NCI-H82 (cell line): ENCODE measurements at regions not wholly inside any gene's neighbourhood (a gene's known extent, or its start where the extent isn't known, plus 50 kb on each side); places are given as distances from the start of the nearest gene placed in this dataset.
"Not testable (repeated sequence)": the region's sequence is repeated elsewhere in the genome, so short reads cannot be mapped to it uniquely, and the experiment has no call there.

Experiments used
- DNase-seq: peaks from one replicate; lab custom pipeline; 2025; lab: John Stamatoyannopoulos, UW

DNA sequence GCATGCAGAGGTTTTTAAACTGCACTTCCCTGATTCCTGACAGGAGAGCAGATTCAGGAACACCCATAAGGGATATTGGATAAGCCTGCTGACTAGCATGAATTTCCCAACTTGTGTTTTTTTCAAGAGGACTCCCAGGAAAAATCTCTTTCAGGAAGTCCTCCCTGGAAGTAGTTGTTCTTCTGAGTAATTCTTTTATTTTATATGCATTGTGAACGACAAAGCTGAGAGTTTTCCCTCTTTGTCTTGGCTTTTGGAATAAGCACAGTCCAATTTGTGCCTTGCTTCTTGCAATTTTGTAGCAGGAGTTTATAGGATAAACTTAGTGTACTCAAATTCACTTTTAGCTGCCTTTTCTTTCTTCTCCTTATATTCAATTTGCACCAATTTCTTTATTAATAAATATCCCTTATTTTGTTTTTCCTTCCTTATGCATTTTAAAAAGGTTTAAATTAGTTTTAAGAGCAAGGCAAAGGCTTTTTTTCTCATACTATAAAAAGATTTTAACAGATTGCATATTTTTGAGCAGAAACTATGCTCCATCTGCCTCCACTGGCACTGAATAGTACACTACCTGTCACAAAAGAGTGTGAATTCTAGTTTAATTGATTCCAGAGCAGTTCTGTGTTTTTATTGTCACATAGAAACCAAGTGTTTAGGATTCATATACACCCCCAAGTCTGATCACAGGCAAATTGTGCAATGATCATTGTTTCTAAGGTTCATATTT lies 543.3 kb upstream of the SPRY2 start:
- DNase-seq = no peak

DNA sequence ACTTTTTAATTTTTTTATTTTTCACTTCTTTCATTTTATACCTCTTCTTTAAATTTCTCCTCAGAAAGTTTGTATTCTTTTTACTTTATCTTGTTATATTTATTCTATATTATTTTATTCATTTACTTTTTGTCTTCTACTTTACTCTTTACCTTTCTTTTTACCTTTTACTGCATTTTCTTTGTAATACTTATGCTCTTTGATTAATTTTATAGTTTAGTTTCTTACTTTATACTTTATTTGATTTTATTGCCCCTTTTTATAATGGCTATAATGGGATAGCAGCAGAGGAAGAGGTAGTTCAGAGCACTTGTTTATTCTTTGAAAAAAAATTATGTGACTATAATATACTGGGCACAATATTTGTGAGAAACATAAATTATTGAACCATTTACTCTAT lies 542.6 kb upstream of the SPRY2 start:
- DNase-seq = no peak

DNA sequence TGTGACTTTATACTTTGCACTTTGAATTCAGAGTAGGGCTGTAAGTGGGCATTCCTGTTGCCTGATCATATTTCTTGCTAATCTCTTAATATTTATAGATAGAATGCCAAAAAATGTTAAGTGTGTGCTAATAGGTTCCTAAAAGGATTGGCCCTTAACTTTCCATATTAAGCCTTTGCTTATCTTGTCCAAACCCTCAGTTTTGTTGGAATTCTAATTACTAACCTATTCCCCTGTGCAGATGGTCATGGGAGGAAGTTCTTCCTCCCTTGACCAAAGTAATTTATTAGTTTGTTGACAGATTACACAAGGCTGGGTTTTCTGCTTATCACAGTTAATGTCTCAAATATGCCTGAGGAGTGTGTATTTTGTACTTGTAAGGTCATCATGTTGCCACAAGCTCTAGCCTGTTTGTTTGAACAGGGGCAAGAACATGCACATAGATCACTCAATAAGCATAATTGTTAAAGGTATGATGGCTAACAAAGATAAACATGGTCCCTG lies 541.1 kb upstream of the SPRY2 start:
- DNase-seq = no peak

DNA sequence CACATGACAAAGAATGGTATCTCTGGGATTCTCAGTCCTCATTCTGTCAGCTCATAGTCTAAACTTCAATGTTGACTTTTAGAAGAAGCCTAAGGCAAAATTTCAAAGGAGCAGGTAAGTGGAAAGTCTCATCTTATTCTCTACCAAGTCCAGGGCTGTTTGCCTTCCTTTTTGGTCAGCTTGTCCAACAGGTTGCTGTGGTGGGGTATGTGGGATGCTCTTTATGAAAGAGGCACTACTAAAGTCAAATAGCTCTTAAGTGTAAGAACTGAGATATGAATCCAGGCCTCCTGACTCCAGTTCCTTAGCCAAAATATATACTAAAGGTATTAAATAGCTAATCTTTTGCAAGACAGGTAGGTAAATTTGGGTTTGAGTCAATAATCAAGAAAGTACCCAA lies 540.6 kb upstream of the SPRY2 start:
- no peak for DNase-seq

DNA sequence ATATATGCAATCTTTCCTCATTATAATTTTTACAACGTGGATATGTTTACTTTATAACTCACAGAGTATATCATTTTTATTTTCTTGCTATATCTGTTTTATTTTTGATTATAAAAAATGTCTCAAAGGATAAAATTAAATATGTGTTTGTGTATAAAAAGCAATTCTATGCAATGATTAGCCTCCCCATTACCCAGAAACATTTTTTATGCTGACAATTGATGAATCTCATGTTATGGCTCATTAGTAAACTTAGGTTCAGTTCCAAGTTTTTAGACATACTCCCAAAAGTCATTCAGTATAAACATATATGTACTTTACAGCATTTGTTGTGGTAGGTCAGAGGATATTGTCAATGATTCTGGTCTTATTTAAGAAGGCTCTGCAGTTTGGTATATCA lies 540.1 kb upstream of the SPRY2 start:
- DNase-seq = no peak

DNA sequence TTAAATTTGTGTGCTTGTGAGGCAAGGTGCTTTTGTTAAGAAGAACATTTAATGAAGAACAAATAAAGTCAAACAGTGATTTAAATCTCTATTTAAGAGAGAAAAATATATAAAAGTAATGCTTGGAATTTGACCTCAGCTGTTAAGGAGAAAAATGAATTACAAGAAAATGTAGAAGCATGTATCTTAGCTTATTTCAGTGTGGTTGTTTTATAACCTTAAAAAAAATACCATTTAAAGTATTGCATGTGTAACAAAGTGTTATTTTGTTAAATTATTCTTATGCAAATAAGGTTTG lies 537.0 kb upstream of the SPRY2 start:
- no peak for DNase-seq

DNA sequence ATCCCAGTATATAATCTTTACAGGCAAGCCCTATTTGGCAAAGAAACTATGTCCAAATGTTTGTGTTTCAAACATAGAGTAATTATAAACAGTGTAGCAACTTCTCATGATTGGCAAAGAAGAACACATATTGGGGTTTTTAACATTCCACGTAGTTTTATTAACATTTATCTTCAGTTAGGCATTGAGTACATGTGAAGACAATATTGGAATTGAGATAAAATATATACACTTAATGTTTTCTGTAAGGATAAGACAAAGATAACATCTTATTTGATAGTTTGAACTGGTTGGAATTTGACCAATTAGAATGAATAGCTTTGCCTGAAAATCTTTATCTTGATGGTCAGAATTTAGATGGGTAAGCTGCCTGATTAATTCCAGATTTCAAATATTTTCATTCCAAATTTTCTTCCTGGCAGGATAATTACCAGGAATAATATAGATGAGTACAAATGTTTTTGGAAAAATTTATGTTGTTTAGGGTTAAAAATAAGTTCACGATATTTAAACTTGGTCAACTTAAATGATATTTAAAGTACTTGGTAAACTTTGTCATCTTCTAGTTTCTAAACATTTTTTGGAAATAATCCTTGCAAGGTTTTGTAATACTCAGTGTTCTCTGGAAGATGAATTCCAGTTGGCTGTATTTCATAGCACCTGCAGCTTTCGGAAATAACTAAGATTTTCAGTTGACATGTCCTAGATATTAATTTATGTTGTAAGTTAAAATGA lies 536.5 kb upstream of the SPRY2 start:
- DNase-seq = no peak

DNA sequence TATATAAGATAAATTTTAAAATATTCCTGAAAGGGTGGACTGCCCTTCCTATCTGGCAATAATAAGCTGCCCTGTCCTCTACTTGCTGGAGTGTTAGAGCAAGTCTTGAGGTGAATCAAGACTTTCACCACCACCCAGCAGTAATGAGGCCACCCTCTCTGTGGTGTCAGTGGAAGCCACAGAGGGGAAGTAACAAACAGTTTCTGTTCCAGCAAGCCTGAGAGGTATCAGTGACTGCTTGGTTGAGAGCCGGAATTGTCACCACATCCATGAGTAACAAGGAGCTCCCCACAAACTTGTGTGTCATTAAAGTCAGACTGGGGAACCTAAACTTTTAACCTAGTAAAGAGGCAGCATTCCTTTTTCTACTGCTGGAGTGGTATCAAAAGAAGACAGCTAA lies 532.7 kb upstream of the SPRY2 start:
- DNase-seq = no peak

DNA sequence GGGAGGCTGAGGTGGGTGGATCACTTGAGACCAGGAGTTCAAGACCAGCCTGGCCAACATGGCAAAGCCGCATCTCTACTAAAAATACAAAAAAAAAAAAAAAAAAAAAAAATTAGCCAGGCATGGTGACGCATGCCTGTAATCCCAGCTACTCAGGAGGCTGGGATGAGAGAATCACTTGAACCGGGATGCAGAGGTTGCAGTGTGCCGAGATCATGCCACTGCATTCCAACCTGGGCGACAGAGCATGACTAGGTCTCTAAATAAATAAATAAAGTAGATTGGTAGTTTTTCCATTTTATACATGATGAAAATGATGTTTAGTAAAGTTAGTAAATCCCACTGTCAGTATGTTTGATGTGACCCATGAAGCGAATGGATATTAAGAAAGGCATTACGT lies 531.0 kb upstream of the SPRY2 start:
- not testable (repeated sequence) for DNase-seq

DNA sequence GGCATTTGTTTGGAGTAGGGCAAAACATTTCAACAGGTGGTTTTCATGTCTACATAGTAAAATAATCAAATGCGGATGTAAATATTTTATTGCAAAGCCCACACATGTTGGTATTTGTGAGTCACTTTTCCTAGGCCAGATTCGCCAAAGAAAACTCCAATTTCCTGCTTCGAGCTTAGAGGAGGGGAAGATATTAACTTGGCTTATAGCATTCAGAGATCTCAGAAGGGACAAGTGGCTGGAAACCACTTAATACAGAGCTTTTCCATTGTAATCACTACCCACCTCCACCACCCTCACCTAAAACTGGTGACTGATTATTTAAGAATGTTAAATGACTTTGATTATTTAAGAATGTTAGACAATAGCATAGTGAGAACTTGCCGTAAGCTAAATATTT lies 530.6 kb upstream of the SPRY2 start:
- no peak for DNase-seq

DNA sequence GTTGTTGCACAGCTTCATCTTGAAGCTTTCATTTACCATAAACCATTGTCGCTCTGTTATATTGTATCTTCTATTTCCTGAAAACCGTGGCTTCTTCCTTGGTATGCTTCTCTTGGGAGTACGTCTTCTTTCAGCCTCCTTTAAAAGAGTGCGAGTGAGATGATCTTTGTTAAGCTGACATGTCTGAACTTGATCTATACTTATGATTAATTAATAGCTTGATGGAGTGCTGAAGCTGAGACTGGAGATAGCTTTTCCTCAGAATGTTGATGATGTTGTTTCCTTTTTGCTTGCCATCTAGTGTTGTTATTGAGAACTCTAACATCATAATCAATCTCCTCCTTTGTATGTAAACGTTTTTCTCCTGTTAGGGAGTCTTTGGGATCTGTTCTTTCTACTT lies 529.3 kb upstream of the SPRY2 start:
- DNase-seq = no peak

DNA sequence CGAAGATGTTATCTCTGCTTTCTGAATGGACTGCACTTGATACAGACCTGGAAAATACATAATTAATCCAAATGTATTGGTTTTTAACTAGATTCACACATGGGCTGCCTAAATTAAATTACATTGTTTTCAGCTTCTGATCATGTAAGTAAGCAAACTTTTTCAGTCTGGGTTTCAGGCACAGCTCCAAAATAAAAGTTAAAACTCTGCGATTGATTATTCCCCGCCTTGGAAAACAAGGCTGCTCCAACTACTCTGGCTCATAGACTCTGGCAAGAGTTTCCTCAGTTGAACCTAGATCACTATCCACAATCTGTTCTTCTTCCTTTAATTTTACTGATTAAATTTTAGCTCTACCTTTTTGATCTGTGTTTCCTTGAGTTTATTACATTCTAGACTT lies 526.0 kb upstream of the SPRY2 start:
- DNase-seq = no peak

DNA sequence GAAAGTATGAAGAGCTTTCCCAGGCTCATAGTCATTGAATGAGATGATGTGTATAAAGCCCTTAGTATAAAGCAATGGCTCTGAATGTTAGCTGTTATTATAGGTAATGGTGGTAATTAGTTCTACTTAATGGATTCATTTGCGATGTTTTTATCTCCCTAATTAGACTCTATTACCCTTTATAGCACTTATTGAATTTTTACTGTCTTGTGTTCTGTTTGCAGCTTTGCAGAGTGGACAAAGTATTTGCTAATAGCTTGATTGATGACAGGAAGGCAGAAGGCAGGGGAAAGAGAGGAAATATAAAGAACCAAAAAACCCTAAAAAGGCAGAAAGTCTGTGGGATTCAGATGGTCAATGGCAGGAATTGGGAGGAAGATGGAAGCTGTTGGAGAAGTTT lies 524.4 kb upstream of the SPRY2 start:
- no peak for DNase-seq

DNA sequence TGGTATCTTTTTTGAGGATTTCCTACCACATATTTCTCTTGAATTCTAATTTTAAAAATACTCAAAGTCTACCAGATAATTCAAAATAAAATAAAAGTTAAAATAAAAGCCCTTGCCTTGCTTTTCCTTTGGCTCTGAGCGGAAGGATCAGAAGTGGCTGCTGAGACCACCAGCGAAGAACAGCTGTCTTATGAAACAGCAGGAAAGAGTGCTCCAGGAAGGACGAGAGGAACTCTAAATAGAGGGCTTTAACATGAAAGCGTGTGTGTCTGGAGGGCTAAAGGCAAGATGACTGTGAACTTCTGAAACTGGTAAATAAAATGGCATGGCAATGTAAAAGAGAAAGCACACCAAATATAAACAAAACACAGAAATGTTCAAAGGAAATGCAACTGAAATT lies 521.5 kb upstream of the SPRY2 start:
- DNase-seq = no peak

DNA sequence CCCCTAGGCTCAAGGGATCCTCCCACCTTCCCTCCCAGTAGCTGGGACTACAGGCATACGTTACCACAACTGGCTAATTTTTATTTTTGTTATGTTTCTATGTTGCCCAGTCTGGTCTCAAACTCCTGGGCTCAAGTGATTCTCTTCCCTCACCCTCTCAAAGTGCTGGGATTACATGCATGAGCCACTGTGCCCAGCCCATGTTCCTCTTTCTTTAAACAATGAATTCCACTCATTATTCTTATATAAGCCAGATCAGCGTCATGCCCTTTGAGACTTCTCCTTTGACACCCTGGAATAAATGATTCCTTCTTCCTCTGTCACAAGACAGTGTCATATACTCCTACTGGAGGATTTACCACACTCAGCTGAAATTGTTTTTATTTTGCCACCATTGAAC lies 519.9 kb upstream of the SPRY2 start:
- DNase-seq = no peak

DNA sequence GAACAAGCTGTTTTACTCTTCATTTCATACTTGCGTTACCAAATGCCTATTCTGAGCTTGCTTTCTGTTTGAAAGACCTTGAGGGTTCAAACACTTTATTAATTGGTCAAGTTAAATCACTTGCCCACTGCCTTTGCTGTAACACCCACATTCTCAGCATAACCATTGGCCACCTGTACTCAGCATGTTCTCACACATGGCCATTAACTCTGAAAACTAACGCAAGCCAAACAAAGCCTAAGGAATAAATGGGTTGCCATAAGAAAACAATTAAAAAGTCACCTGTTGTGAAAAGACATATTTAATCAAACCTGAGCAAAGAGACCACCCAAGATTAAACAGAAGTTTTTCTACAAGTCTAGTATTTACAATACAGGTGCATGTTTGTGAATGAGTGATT lies 517.2 kb upstream of the SPRY2 start:
- no peak for DNase-seq

DNA sequence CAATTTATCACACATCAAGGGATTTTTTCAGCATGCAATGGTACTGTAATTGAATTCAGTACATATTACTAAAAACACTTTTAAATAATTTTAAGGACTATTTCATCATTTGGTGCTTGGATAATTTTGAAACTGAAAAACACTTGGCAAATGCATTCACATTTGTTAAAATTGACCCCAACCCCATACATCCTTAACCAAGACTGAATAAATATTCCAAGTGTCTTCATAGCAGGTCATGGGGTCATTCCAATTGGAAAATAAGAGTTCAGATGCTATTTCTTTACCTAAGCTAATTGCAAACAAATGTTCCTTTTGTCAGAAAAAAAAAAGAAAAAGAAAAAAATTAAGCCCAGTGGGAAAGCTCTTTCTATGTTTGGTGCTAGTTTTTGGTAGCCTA lies 516.4 kb upstream of the SPRY2 start:
- DNase-seq = no peak

DNA sequence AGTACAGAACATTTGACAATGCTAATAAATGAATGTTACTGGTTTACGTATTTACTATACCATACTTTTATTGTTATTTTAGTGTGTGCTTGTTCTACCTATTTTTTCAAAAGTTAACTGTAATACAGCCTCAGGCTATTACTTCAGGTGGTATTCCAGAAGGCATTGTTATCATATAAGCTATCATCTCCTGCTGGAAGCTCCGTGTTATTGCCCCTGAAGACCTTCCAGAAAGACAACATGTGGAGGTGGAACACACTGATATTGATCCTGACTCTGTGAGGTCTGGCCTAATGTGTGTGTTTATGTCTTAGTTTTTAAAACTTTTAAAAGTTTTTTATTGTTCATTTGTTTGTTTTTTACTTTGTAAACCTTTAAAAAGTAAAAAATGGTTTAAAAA lies 509.8 kb upstream of the SPRY2 start:
- peak; percentile 19 for DNase-seq

DNA sequence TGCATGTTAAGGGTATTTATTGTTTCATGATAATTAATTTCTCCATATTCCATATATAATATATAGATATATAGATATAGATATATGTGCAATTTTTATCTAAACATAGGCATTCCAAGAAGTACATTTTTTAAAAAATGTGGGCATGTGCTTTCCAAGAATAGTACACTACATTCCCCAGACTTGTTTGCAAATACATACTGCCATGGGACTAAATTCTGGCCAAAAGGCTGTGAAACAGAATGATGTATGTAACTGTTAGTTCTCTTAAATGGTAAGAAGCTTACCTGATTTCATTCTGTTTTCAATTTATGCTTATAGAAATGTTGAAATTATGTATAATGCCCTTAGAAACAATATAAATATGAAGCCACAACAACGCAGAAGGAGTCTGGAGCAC lies 503.2 kb upstream of the SPRY2 start:
- DNase-seq = no peak

DNA sequence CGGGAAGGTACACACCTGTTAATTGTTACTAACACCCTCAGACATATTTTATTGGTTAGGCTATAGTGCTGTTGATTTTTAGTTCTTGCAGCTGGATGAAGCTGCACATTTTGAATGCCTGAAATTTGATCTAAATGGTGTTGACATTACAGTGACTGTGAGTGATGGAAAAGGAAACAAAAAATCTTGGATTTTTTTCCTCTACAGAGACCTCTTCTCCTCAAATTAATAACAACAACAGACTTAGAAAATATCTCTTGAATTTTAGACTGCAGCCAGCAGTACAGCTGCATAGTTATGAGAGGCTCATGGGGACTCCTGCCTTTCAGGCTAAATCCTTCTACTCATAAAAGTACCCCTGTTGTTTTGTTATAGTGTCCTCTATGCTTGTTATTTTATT lies 500.5 kb upstream of the SPRY2 start:
- no peak for DNase-seq

DNA sequence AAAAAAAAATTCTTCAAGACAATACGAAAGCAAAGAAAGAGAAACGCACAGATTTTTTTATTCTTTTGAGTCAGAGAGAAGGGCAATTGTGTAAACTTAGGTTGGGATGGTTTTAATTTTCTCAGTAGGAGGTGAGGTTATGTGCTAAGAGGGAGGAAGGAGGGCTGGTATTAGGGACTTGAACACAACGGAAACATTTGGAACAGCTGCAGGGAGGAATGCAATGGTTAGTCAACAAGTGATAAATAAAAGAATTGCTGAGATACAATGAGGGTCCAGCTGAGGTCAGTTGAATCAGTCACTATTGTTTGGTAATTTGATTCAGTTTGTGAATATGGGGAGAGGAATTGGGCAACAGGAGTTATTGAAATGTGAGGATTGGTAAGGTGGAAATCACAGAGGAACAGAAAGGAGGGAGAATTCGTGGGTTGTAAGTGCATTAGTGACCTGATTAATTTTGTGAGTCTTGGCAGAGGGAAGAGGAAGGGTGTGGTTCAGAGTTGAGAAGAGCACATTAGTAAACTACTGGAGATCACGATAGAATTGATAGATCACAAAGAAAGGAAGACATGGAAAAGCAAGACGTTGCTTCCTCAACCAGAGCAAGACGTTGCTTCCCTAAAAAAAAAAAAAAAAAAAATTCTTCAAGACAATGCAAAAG lies 499.5 kb upstream of the SPRY2 start:
- DNase-seq = no peak

DNA sequence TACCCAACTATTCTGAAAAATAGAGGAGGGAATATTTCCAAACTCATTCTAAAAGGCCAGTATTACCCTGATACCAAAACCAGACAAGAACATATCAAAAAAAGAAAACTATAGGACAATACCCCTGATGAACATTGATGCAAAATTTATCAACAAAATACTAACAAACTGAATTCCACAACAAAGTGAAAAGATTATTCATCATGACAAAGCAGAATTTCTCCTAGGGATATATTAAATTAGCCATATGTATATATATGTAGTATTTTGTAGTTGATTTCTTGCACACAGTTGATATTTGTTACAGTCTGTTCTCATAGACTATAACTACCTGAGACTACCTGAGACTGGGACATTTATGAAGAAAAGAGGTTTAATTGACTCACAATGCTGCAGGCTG lies 495.0 kb upstream of the SPRY2 start:
- no peak for DNase-seq

DNA sequence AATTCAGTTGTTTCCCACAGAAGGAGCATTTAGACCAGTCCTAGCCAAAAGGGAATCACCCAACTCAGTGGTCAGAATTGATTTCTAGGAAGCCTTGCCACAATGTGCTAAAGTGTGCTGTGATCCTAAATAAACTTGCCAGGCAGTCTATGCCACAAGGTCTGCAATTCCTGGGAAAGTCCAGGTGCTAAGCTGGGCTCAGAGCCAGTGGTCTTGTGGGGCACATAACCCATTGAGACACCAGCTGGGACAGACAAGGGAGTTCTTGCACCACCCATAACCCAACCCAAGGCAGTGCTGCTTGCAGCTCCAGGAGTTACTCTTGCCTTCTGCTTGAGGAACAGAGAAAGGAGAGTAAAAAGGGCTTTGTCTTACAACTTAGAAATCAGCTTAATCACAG lies 489.5 kb upstream of the SPRY2 start:
- no peak for DNase-seq

DNA sequence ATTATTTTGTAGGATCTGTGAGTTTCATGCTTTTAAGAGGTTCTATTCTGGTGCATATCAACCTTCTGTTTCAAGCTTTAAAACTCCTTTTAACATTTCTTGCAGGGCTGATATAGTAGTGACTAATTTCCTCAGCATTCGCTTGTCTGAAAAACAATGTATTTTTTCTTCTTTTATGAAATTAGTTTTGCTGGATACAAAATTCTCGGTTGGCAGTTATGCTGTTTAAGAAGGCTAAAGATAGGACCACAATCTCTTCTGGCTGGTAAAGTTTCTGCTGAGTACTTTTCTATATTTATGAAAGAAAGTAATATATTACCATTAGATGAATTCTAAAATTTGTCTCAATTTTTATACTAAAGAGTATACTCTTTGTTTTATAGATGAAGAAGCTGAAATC lies 487.8 kb upstream of the SPRY2 start:
- DNase-seq = no peak
